K562 (cell line): ENCODE measurements at regions not wholly inside any gene's neighbourhood (a gene's known extent, or its start where the extent isn't known, plus 50 kb on each side); places are given as distances from the start of the nearest gene placed in this dataset.

Source experiments
- ATAC-seq: fragments of 200-7000 bp; cut with Tn5 transposase; 3 replicates; pipeline ENCODE4 v1.9.1; 2020; ENCODE audit warnings: moderate library complexity
- BruUV-seq: library from RNA; stranded (reverse); fragments of 400-500 nt; replicated peaks from 2 replicates; lab custom pipeline; 2021; lab: Mats Ljungman, UMichigan
- CTCF ChIA-PET: fragments of 300-600 bp; formaldehyde crosslinking; extraction: SDS; loops from one replicate; lab custom pipeline; 2021; ENCODE audit warnings: low intra/inter-chr PET ratio; lab: Yijun Ruan, JAX
- POLR2A ChIA-PET: fragments of 300-600, 350-650 bp; sonication (Branson Sonifier 250); formaldehyde crosslinking; extraction: SDS; loops from one replicate; lab custom pipeline; 2021; ENCODE audit warnings: antibody characterized with exemption, inconsistent platforms; lab: Yijun Ruan, JAX
- DNase-seq, 4 experiments: peaks; one replicate each; pipeline versions ENCODE4 v3.0.0 to v3.0.0-alpha.2; 2011 to 2018; ENCODE audit warnings: low spot score in 3 of 4, mixed read lengths in 3 of 4; ENCODE audit errors: extremely low read depth in 1 of 4
- FAIRE-seq: peaks from 2 replicates; lab custom pipeline; 2011; peaks lifted over from hg19 to GRCh38; lab: Jason Lieb, UNC
- H2AFZ ChIP-seq: 2 replicates; pipeline ENCODE4 v1.6.0; 2011; ENCODE audit warnings: low read depth, low read length, control low read depth, inconsistent platforms
- H3K27ac ChIP-seq: fragments of 200-600 bp; 3 replicates; pipeline ENCODE4 v1.8.0; 2011; ENCODE audit warnings: low read depth, mild to moderate bottlenecking, control low read depth, inconsistent platforms, low read length, moderate library complexity, mixed read lengths; ENCODE audit errors: extremely low read depth
- H3K27me3 ChIP-seq, 2 experiments: fragments of 300-600 bp in 1 of 2; 2 replicates in 1 of 2; 3 replicates in 1 of 2; pipeline versions ENCODE4 v1.6.0 to v1.8.0; 2011; ENCODE audit warnings: inconsistent platforms in 2 of 2, low read length in 2 of 2, mild to moderate bottlenecking in 1 of 2, mixed read lengths in 1 of 2, moderate library complexity in 1 of 2; ENCODE audit not compliant: control insufficient read depth in 2 of 2, insufficient read depth in 2 of 2
- H3K36me3 ChIP-seq: fragments of 300-600 bp; 3 replicates; pipeline ENCODE4 v1.8.0; 2011; ENCODE audit warnings: mild to moderate bottlenecking, low read length, inconsistent platforms; ENCODE audit not compliant: control insufficient read depth, insufficient read depth
- H3K4me1 ChIP-seq, 2 experiments: fragments of 200-600 bp in 1 of 2; replicated peaks in 1 of 2; 2 replicates in 1 of 2; 3 replicates in 1 of 2; pipeline versions ENCODE4 v1.5.1 to v1.8.0; 2011; ENCODE audit warnings: inconsistent platforms in 2 of 2, low read length in 2 of 2, mild to moderate bottlenecking in 1 of 2, mixed read lengths in 1 of 2, moderate library complexity in 1 of 2; ENCODE audit not compliant: control insufficient read depth in 2 of 2, insufficient read depth in 2 of 2
- H3K4me2 ChIP-seq: 2 replicates; pipeline ENCODE4 v1.6.1; 2011; ENCODE audit warnings: low read length, control low read depth, inconsistent platforms, mixed read lengths; ENCODE audit not compliant: insufficient read depth
- H3K4me3 ChIP-seq: fragments of 200-600 bp; sonication (generic), shearing (Covaris generic); 2 replicates; pipeline ENCODE4 v1.5.1; 2016; ENCODE audit warnings: control low read depth, inconsistent platforms
- H3K79me2 ChIP-seq: fragments of 200-600 bp; 3 replicates; pipeline ENCODE4 v1.8.0; 2011; ENCODE audit warnings: low read length, inconsistent platforms; ENCODE audit not compliant: control insufficient read depth, insufficient read depth
- H3K9ac ChIP-seq, 2 experiments: 2 replicates each; pipeline versions ENCODE4 v1.6.0 to v1.6.1; 2011; ENCODE audit warnings: low read depth in 2 of 2, low read length in 2 of 2, control low read depth in 1 of 2, inconsistent platforms in 1 of 2, mild to moderate bottlenecking in 1 of 2, mixed read lengths in 1 of 2; ENCODE audit not compliant: insufficient read depth in 1 of 2
- H3K9me1 ChIP-seq: one replicate; pipeline ENCODE4 v1.6.0; 2011; ENCODE audit warnings: inconsistent platforms, mild to moderate bottlenecking, low read length, moderate library complexity; ENCODE audit not compliant: control insufficient read depth, insufficient read depth
- H3K9me3 ChIP-seq: replicated peaks from 2 replicates; pipeline ENCODE4 v1.5.1; 2011; ENCODE audit warnings: low read depth, low read length, inconsistent platforms; ENCODE audit not compliant: control insufficient read depth, insufficient read depth
- H4K20me1 ChIP-seq: replicated peaks from 2 replicates; pipeline ENCODE4 v1.6.1; 2011; ENCODE audit warnings: low read length, inconsistent platforms, mixed read lengths; ENCODE audit not compliant: control insufficient read depth, insufficient read depth
- BDP1 ChIP-seq: IDR thresholded peaks from 3 replicates; pipeline ENCODE4 v1.6.1; 2011; ENCODE audit not compliant: insufficient read length, insufficient read depth
- CHD1 ChIP-seq: fragments of 200-600 bp; sonication (generic); IDR thresholded peaks from one replicate; pipeline ENCODE4 v1.6.1; 2012; ENCODE audit warnings: mild to moderate bottlenecking, moderate library complexity, low read length, inconsistent platforms
- MCM7 ChIP-seq, 2 experiments: fragments of 450-650 bp; IDR thresholded peaks; 2 replicates each; pipeline ENCODE4 v1.6.1; 2016 to 2018
- TRIM25 ChIP-seq: fragments of 450-650 bp; IDR thresholded peaks from 2 replicates; pipeline ENCODE4 v1.7.0; 2016; ENCODE audit warnings: borderline replicate concordance
- ZFPM2 ChIP-seq: fragments of 250-450 bp; sonication (Bioruptor Pico); IDR thresholded peaks from 2 replicates; pipeline ENCODE4 v1.5.1; 2022; ENCODE audit warnings: mild to moderate bottlenecking
- ZNF655 ChIP-seq: fragments of 250-450 bp; sonication (Bioruptor Pico); IDR thresholded peaks from 2 replicates; pipeline ENCODE4 v1.5.0; 2021
- ZNF766 ChIP-seq: fragments of 200-800 bp; sonication (Bioruptor generic); conservative IDR thresholded peaks from 2 replicates; pipeline ENCODE4 v1.6.1; 2016; ENCODE audit warnings: missing genetic modification characterization, missing compliant biosample characterization
- WGBS: fragments of 100-300 bp; shearing (Covaris generic); methylation state at CpG from one replicate; pipeline ENCODE4 v1.1.6; 2016; ENCODE audit warnings: low coverage, mixed read lengths; ENCODE audit not compliant: insufficient coverage; ENCODE audit errors: missing lambda C conversion rate; 5-methylcytosine and 5-hydroxymethylcytosine counted together
- in situ Hi-C: fragments of 300-500 bp; cut with MboI; formaldehyde crosslinking; loops from 4 replicates; pipeline ENCODE4 v1.15.0; 2018; ENCODE audit warnings: inconsistent platforms, mixed read lengths
- intact Hi-C: fragments of 100-400 bp; cut with micrococcal nuclease; formaldehyde crosslinking; loops from 2 replicates; pipeline ENCODE4 v1.14.2; 2022
- TF ChIP-seq, protein P1 (sequence below), 2 experiments: fragments of 450-650 bp; IDR thresholded peaks; 2 replicates each; pipeline ENCODE4 v1.6.1; 2018; ENCODE audit warnings: mild to moderate bottlenecking in 2 of 2, low read depth in 1 of 2; ENCODE audit not compliant: partially characterized antibody in 2 of 2
- TF ChIP-seq, protein P2 (sequence below): fragments of 450-650 bp; formaldehyde crosslinking; conservative IDR thresholded peaks from 2 replicates; pipeline ENCODE4 v1.4.0; 2022; ENCODE audit warnings: mild to moderate bottlenecking, missing genetic modification characterization
- TF ChIP-seq, protein P3 (sequence below): fragments of 250-450 bp; sonication (Bioruptor Pico); IDR thresholded peaks from 2 replicates; pipeline ENCODE4 v1.8.0; 2022; ENCODE audit warnings: inconsistent platforms, mild to moderate bottlenecking, moderate library complexity, borderline replicate concordance
- TF ChIP-seq, protein P4 (sequence below): fragments of 450-650 bp; formaldehyde crosslinking; IDR thresholded peaks from 2 replicates; pipeline ENCODE4 v1.4.0; 2020; ENCODE audit warnings: mild to moderate bottlenecking

- ChIA-PET CTCF (no interaction called here), POLR2A (no interaction called here)
- FAIRE-seq (no peak), DNase-seq (no peak), ATAC-seq (no peak)
- Histone ChIP-seq H3K9me3 (no peaks in the 10 kb centered on the region; the same call in 1 of the 2 replicates), H3K27ac (no peak overlapping the region), H3K9ac (no peak overlapping the region), H3K9me1 (no peaks in the 10 kb centered on the region), H2AFZ (no peak overlapping the region), H3K36me3 (no peaks in the 10 kb centered on the region), H3K4me2 (no peak overlapping the region), H3K4me3 (no peak overlapping the region), H3K4me1 (no peaks in the 10 kb centered on the region), H3K27me3 (no peaks in the 10 kb centered on the region), H4K20me1 (no peaks in the 10 kb centered on the region), H3K79me2 (no peaks in the 10 kb centered on the region)
- no TSS peak for BruUV-seq
- intact Hi-C loops (no loop called here), in situ Hi-C loops (no loop called here)
- 1% methylated on average over 4 of the region's 4 CpGs for WGBS
- TF ChIP-seq ZNF655 (CRISPR knock-in tag): no peak
- no peak for TF ChIP-seq ZFPM2
- TF ChIP-seq, protein P1, sequence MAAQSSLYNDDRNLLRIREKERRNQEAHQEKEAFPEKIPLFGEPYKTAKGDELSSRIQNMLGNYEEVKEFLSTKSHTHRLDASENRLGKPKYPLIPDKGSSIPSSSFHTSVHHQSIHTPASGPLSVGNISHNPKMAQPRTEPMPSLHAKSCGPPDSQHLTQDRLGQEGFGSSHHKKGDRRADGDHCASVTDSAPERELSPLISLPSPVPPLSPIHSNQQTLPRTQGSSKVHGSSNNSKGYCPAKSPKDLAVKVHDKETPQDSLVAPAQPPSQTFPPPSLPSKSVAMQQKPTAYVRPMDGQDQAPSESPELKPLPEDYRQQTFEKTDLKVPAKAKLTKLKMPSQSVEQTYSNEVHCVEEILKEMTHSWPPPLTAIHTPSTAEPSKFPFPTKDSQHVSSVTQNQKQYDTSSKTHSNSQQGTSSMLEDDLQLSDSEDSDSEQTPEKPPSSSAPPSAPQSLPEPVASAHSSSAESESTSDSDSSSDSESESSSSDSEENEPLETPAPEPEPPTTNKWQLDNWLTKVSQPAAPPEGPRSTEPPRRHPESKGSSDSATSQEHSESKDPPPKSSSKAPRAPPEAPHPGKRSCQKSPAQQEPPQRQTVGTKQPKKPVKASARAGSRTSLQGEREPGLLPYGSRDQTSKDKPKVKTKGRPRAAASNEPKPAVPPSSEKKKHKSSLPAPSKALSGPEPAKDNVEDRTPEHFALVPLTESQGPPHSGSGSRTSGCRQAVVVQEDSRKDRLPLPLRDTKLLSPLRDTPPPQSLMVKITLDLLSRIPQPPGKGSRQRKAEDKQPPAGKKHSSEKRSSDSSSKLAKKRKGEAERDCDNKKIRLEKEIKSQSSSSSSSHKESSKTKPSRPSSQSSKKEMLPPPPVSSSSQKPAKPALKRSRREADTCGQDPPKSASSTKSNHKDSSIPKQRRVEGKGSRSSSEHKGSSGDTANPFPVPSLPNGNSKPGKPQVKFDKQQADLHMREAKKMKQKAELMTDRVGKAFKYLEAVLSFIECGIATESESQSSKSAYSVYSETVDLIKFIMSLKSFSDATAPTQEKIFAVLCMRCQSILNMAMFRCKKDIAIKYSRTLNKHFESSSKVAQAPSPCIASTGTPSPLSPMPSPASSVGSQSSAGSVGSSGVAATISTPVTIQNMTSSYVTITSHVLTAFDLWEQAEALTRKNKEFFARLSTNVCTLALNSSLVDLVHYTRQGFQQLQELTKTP (IDR thresholded peaks at IDR 0.05; ENCODE audit: low read depth in 1 of 2, partially characterized antibody in 2 of 2): no peak
- TF ChIP-seq CHD1: no peak
- TF ChIP-seq ZNF766 (CRISPR knock-in tag): no peak
- TF ChIP-seq, protein P2, sequence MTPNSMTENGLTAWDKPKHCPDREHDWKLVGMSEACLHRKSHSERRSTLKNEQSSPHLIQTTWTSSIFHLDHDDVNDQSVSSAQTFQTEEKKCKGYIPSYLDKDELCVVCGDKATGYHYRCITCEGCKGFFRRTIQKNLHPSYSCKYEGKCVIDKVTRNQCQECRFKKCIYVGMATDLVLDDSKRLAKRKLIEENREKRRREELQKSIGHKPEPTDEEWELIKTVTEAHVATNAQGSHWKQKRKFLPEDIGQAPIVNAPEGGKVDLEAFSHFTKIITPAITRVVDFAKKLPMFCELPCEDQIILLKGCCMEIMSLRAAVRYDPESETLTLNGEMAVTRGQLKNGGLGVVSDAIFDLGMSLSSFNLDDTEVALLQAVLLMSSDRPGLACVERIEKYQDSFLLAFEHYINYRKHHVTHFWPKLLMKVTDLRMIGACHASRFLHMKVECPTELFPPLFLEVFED (CRISPR knock-in tag): no peak
- no peak for TF ChIP-seq TRIM25
- no peak for TF ChIP-seq MCM7 (IDR thresholded peaks at IDR 0.05)
- no peak for TF ChIP-seq BDP1
- TF ChIP-seq, protein P3, sequence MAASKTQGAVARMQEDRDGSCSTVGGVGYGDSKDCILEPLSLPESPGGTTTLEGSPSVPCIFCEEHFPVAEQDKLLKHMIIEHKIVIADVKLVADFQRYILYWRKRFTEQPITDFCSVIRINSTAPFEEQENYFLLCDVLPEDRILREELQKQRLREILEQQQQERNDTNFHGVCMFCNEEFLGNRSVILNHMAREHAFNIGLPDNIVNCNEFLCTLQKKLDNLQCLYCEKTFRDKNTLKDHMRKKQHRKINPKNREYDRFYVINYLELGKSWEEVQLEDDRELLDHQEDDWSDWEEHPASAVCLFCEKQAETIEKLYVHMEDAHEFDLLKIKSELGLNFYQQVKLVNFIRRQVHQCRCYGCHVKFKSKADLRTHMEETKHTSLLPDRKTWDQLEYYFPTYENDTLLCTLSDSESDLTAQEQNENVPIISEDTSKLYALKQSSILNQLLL (CRISPR knock-in tag): no peak
- TF ChIP-seq, protein P4, sequence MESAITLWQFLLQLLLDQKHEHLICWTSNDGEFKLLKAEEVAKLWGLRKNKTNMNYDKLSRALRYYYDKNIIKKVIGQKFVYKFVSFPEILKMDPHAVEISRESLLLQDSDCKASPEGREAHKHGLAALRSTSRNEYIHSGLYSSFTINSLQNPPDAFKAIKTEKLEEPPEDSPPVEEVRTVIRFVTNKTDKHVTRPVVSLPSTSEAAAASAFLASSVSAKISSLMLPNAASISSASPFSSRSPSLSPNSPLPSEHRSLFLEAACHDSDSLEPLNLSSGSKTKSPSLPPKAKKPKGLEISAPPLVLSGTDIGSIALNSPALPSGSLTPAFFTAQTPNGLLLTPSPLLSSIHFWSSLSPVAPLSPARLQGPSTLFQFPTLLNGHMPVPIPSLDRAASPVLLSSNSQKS (CRISPR knock-in tag): no peak
Observed at GRCh38 chr18:41022484-41022883, 932.5 kb upstream of the PIK3C3 start.
